ENCODE measurements at regions not wholly inside any gene's neighbourhood (a gene's known extent, or its start where the extent isn't known, plus 50 kb on each side); places are given as distances from the start of the nearest gene placed in this dataset.

- TF ChIP-seq POLR2A (IDR thresholded peaks at IDR 0.05; ENCODE audit: low read depth) = no peak
- TF ChIP-seq, protein P1, sequence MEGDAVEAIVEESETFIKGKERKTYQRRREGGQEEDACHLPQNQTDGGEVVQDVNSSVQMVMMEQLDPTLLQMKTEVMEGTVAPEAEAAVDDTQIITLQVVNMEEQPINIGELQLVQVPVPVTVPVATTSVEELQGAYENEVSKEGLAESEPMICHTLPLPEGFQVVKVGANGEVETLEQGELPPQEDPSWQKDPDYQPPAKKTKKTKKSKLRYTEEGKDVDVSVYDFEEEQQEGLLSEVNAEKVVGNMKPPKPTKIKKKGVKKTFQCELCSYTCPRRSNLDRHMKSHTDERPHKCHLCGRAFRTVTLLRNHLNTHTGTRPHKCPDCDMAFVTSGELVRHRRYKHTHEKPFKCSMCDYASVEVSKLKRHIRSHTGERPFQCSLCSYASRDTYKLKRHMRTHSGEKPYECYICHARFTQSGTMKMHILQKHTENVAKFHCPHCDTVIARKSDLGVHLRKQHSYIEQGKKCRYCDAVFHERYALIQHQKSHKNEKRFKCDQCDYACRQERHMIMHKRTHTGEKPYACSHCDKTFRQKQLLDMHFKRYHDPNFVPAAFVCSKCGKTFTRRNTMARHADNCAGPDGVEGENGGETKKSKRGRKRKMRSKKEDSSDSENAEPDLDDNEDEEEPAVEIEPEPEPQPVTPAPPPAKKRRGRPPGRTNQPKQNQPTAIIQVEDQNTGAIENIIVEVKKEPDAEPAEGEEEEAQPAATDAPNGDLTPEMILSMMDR (IDR thresholded peaks at IDR 0.05) = no peak
- no peak for TF ChIP-seq POLR2AphosphoS5 (IDR thresholded peaks at IDR 0.05)
- no peak for TF ChIP-seq EP300 (IDR thresholded peaks at IDR 0.05)
- Histone ChIP-seq H3K27me3 (no peaks in the 10 kb centered on the region), H3K36me3 (no peaks in the 10 kb centered on the region), H3K9me3 (no peaks in the 10 kb centered on the region), H3K4me3 (no peak overlapping the region), H3K4me1 (no peaks in the 10 kb centered on the region), H3K27ac (replicated peaks in 1 of 4) (no peak overlapping the region)
- no peak for DNase-seq (ENCODE audit: extremely low spot score)
- intact Hi-C loops (cut with DNase I) = no loop called here
Measured at GRCh38 chr14:85963486-85963885, 433.5 kb downstream of the FLRT2 start.

DNA sequence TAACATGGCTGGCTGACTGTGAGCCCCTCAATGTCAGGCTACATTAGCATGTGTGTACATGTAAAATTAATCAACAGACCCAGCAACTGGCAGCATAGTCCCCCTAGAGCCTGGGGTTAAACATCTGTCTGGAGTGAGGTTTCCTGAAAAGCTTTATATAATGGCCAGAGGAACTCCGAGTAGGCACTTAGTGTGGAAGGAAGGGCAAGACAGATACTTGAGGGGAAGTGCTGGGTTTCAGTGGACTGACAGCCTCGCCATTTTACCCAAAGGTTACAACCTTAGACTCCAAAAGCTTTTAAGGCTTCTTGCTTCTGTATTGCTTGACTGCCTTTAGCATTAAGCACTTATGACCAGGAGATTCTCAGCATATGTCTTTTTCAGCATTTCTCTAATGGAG lies 430.8 kb downstream of the FLRT2 start:
- no peak for DNase-seq (ENCODE audit: extremely low spot score)
- Histone ChIP-seq H3K4me1 (no peaks in the 10 kb centered on the region), H3K27ac (replicated peaks in 1 of 4) (no peak overlapping the region), H3K27me3 (no peaks in the 10 kb centered on the region), H3K4me3 (no peak overlapping the region), H3K9me3 (no peaks in the 10 kb centered on the region), H3K36me3 (no peaks in the 10 kb centered on the region)
- intact Hi-C loops (cut with DNase I) = no loop called here
- 55% methylated on average over 2 of the region's 2 CpGs for WGBS
- TF ChIP-seq POLR2A (IDR thresholded peaks at IDR 0.05; ENCODE audit: low read depth) = no peak
- TF ChIP-seq EP300 (IDR thresholded peaks at IDR 0.05) = no peak
- TF ChIP-seq, protein P1 (IDR thresholded peaks at IDR 0.05) = no peak
- no peak for TF ChIP-seq POLR2AphosphoS5 (IDR thresholded peaks at IDR 0.05)

- 72% methylated on average over 3 of the region's 3 CpGs for WGBS
- no peak overlapping the region for H3K4me3 ChIP-seq
- no peak for DNase-seq (ENCODE audit: extremely low spot score)
- no peaks in the 10 kb centered on the region for H3K36me3 ChIP-seq
- TF ChIP-seq, protein P1 (IDR thresholded peaks at IDR 0.05) = no peak
- no peak for TF ChIP-seq EP300 (IDR thresholded peaks at IDR 0.05)
- no peak for TF ChIP-seq POLR2AphosphoS5 (IDR thresholded peaks at IDR 0.05)
- no peak for TF ChIP-seq POLR2A (IDR thresholded peaks at IDR 0.05; ENCODE audit: low read depth)
- H3K27ac ChIP-seq (replicated peaks in 1 of 4) = no peak overlapping the region
- no peaks in the 10 kb centered on the region for H3K9me3 ChIP-seq
- intact Hi-C loops (cut with DNase I) = no loop called here
- no peaks in the 10 kb centered on the region for H3K27me3 ChIP-seq
- H3K4me1 ChIP-seq = no peaks in the 10 kb centered on the region
Measured at GRCh38 chr14:85959063-85959462, 429.1 kb downstream of the FLRT2 start.

DNA sequence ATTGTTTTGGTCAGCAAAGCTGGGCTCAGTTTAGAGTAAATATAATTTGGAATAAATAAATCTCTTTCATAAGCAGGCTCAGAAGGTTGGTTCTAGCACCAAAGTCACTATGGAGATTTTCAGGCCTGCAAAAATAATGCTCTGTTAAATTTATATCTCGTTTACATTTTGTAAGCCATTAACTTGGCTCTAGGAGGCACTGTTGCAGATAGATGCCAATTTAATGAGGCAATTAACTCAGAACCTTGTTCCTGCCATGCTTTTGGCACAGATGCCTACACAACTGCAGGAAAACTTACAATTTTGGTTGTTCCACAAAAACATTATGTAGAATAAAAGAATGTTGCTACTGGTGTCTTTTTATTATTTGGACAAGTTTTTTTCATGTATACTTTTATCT lies 428.1 kb downstream of the FLRT2 start:
- Histone ChIP-seq H3K4me1 (no peaks in the 10 kb centered on the region), H3K27ac (replicated peaks in 1 of 4) (no peak overlapping the region), H3K36me3 (no peaks in the 10 kb centered on the region), H3K9me3 (no peaks in the 10 kb centered on the region), H3K4me3 (no peak overlapping the region), H3K27me3 (no peaks in the 10 kb centered on the region)
- WGBS = 46% methylated on average over 1 of the region's 1 CpG
- DNase-seq (ENCODE audit: extremely low spot score) = no peak
- no peak for TF ChIP-seq POLR2A (IDR thresholded peaks at IDR 0.05; ENCODE audit: low read depth)
- TF ChIP-seq EP300 (IDR thresholded peaks at IDR 0.05) = no peak
- TF ChIP-seq, protein P1 (IDR thresholded peaks at IDR 0.05) = no peak
- no peak for TF ChIP-seq POLR2AphosphoS5 (IDR thresholded peaks at IDR 0.05)
- intact Hi-C loops (cut with DNase I) = no loop called here

- no peak overlapping the region for H3K27ac ChIP-seq (replicated peaks in 1 of 4)
- no peaks in the 10 kb centered on the region for H3K9me3 ChIP-seq
- no peaks in the 10 kb centered on the region for H3K27me3 ChIP-seq
- H3K4me3 ChIP-seq = no peak overlapping the region
- intact Hi-C loops (cut with DNase I) = no loop called here
- TF ChIP-seq EP300 (IDR thresholded peaks at IDR 0.05) (no peak), POLR2AphosphoS5 (IDR thresholded peaks at IDR 0.05) (no peak), POLR2A (IDR thresholded peaks at IDR 0.05; ENCODE audit: low read depth) (no peak)
- TF ChIP-seq, protein P1 (IDR thresholded peaks at IDR 0.05) = no peak
- no peak for DNase-seq (ENCODE audit: extremely low spot score)
- no peaks in the 10 kb centered on the region for H3K36me3 ChIP-seq
- 76% methylated on average over 3 of the region's 3 CpGs for WGBS
- H3K4me1 ChIP-seq = no peaks in the 10 kb centered on the region
Measured at GRCh38 chr14:85953265-85953664, 423.3 kb downstream of the FLRT2 start.
